ENCODE measurements at regions not wholly inside any gene's neighbourhood (a gene's known extent, or its start where the extent isn't known, plus 50 kb on each side); places are given as distances from the start of the nearest gene placed in this dataset.

GRCh38 chr2:5453220-5454050 is 238.7 kb upstream of the SOX11 start:
- POLR2A ChIA-PET, result no interaction called here

GRCh38 chr2:5454051-5454390 is 238.2 kb upstream of the SOX11 start:
- ATAC-seq (ENCODE audit: poor library complexity), result no peak
- Histone ChIP-seq H3K27me3 (ENCODE audit: control insufficient read depth in 1 of 2, insufficient read depth in 2 of 2, low read length in 2 of 2) (no peaks in the 10 kb centered on the region), H3K4me3 (ENCODE audit: low read length) (no peak overlapping the region), H3K27ac (ENCODE audit: low read depth in 1 of 2, low read length in 2 of 2) (no peak overlapping the region), H3K9me3 (ENCODE audit: control insufficient read depth in 1 of 2, insufficient read depth in 1 of 2, low read length in 2 of 2) (peaks cover 0 to 14% of the 10 kb centered on the region in 2 experiments), H3K36me3 (ENCODE audit: insufficient read depth, low read length) (no peaks in the 10 kb centered on the region), H3K4me1 (ENCODE audit: insufficient read depth, low read length) (no peaks in the 10 kb centered on the region)
- ChIA-PET POLR2A (no interaction called here), CTCF (no interaction called here)
- Mint-ChIP-seq H3K27me3 (no peaks in the 10 kb centered on the region), H3K4me3 (no peak overlapping the region), H3K4me1 (ENCODE audit: low read depth) (no peaks in the 10 kb centered on the region), H3K9me3 (no peaks in the 10 kb centered on the region), H3K36me3 (ENCODE audit: low read depth) (no peaks in the 10 kb centered on the region), H3K27ac (no peak overlapping the region)
- no peak for DNase-seq
- intact Hi-C loops (cut with DNase I, micrococcal nuclease), result no loop called here
- TF ChIP-seq, protein P1, sequence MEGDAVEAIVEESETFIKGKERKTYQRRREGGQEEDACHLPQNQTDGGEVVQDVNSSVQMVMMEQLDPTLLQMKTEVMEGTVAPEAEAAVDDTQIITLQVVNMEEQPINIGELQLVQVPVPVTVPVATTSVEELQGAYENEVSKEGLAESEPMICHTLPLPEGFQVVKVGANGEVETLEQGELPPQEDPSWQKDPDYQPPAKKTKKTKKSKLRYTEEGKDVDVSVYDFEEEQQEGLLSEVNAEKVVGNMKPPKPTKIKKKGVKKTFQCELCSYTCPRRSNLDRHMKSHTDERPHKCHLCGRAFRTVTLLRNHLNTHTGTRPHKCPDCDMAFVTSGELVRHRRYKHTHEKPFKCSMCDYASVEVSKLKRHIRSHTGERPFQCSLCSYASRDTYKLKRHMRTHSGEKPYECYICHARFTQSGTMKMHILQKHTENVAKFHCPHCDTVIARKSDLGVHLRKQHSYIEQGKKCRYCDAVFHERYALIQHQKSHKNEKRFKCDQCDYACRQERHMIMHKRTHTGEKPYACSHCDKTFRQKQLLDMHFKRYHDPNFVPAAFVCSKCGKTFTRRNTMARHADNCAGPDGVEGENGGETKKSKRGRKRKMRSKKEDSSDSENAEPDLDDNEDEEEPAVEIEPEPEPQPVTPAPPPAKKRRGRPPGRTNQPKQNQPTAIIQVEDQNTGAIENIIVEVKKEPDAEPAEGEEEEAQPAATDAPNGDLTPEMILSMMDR (IDR thresholded peaks at IDR 0.05), result no peak

More at GRCh38 chr2:5453220-5454050, 238.7 kb upstream of the SOX11 start:
- Histone ChIP-seq H3K36me3 (ENCODE audit: insufficient read depth, low read length) (no peaks in the 10 kb centered on the region), H3K9me3 (ENCODE audit: control insufficient read depth in 1 of 2, insufficient read depth in 1 of 2, low read length in 2 of 2) (peaks cover 0 to 13% of the 10 kb centered on the region in 2 experiments), H3K27ac (ENCODE audit: low read depth in 1 of 2, low read length in 2 of 2) (no peak overlapping the region), H3K27me3 (ENCODE audit: control insufficient read depth in 1 of 2, insufficient read depth in 2 of 2, low read length in 2 of 2) (no peaks in the 10 kb centered on the region), H3K4me3 (ENCODE audit: low read length) (no peak overlapping the region), H3K4me1 (ENCODE audit: insufficient read depth, low read length) (no peaks in the 10 kb centered on the region)
- DNase-seq, result no peak
- Mint-ChIP-seq H3K27me3 (no peaks in the 10 kb centered on the region), H3K9me3 (no peaks in the 10 kb centered on the region), H3K27ac (no peak overlapping the region), H3K36me3 (ENCODE audit: low read depth) (no peaks in the 10 kb centered on the region), H3K4me1 (ENCODE audit: low read depth) (no peaks in the 10 kb centered on the region), H3K4me3 (no peak overlapping the region)
- CTCF ChIA-PET, result no interaction called here
- TF ChIP-seq, protein P1 (IDR thresholded peaks at IDR 0.05), result no peak
- intact Hi-C loops (cut with DNase I, micrococcal nuclease), result no loop called here
- ATAC-seq (ENCODE audit: poor library complexity), result no peak

DNA sequence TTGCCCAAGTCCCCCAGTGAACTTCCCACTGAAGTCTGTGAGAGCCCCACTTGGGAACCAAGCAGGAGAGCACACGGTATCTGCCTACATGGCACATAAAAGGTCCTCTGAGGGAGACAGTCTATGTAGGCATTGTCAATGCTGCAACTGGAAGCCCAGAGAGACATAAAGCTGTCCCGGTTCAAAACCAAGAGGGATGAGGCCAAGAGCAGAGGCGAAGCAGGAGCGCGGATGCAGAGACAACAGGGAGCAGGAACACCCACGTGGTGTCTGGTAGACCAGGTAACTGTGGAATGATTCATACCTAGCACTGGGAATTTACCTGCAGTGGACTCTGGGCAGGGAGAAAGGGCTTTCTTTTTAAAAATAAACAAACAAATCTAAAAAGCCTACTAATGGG is 233.1 kb upstream of the SOX11 start:
- POLR2A ChIA-PET, result no interaction called here
- no peak for DNase-seq
- H3K27me3 Mint-ChIP-seq, result no peaks in the 10 kb centered on the region

More for the DNA sequence above, 233.1 kb upstream of the SOX11 start:
- peaks cover 0 to 10% of the 10 kb centered on the region in 2 experiments for H3K9me3 ChIP-seq (ENCODE audit: control insufficient read depth in 1 of 2, insufficient read depth in 1 of 2, low read length in 2 of 2)
- no peaks in the 10 kb centered on the region for H3K36me3 ChIP-seq (ENCODE audit: insufficient read depth, low read length)
- H3K4me3 ChIP-seq (ENCODE audit: low read length), result no peak overlapping the region
- Mint-ChIP-seq H3K9me3 (no peaks in the 10 kb centered on the region), H3K36me3 (ENCODE audit: low read depth) (no peaks in the 10 kb centered on the region), H3K4me1 (ENCODE audit: low read depth) (no peaks in the 10 kb centered on the region), H3K27ac (no peak overlapping the region), H3K4me3 (no peak overlapping the region)
- ATAC-seq (ENCODE audit: poor library complexity), result no peak
- H3K27ac ChIP-seq (ENCODE audit: low read depth in 1 of 2, low read length in 2 of 2), result no peak overlapping the region
- no peaks in the 10 kb centered on the region for H3K27me3 ChIP-seq (ENCODE audit: control insufficient read depth in 1 of 2, insufficient read depth in 2 of 2, low read length in 2 of 2)
- intact Hi-C loops (cut with DNase I, micrococcal nuclease), result no loop called here
- no peaks in the 10 kb centered on the region for H3K4me1 ChIP-seq (ENCODE audit: insufficient read depth, low read length)
- TF ChIP-seq, protein P1 (IDR thresholded peaks at IDR 0.05), result no peak
- CTCF ChIA-PET, result no interaction called here

Data from CD4-positive, alpha-beta T cell (primary cell).